Thyroid gland (tissue), 4 donors: ENCODE measurements at regions not wholly inside any gene's neighbourhood (a gene's known extent, or its start where the extent isn't known, plus 50 kb on each side); places are given as distances from the start of the nearest gene placed in this dataset.

ENCODE experiments used
- DNase-seq, 2 donors: peaks; one replicate each; pipeline ENCODE4 v3.0.0-alpha.2; 2019
- H3K27ac ChIP-seq, 3 donors: fragments of 200-600 bp; sonication (generic); 1 replicate in 2 of 3; 2 replicates in 1 of 3; pipeline ENCODE4 v1.5.1; 2016 to 2019; ENCODE audit warnings: mild to moderate bottlenecking in 1 of 3, moderate library complexity in 1 of 3
- H3K27me3 ChIP-seq: fragments of 200-600 bp; sonication (generic); one replicate; pipeline ENCODE4 v1.5.1; 2019
- H3K36me3 ChIP-seq, 2 donors: fragments of 200-600 bp; sonication (generic); one replicate each; pipeline ENCODE4 v1.5.1; 2016 to 2019
- H3K4me1 ChIP-seq, 2 donors: fragments of 200-600 bp; sonication (generic); one replicate each; pipeline ENCODE4 v1.5.1; 2017 to 2019
- H3K4me3 ChIP-seq, 3 donors: fragments of 200-600 bp; sonication (generic); replicated peaks in 1 of 3; 1 replicate in 2 of 3; 2 replicates in 1 of 3; pipeline ENCODE4 v1.5.1; 2016; ENCODE audit warnings: mild to moderate bottlenecking in 1 of 3
- H3K9me3 ChIP-seq: fragments of 200-600 bp; sonication (generic); one replicate; pipeline ENCODE4 v1.5.1; 2017
- POLR2A ChIP-seq, 2 donors: fragments of 450-650 bp; IDR thresholded peaks; one replicate each; pipeline ENCODE4 v1.6.1; 2017; ENCODE audit warnings: antibody characterized with exemption in 2 of 2, mild to moderate bottlenecking in 2 of 2, moderate library complexity in 1 of 2
- WGBS, 2 donors: methylation state at CpG; one replicate each; pipeline ENCODE4 v1.1.5; 2017; 5-methylcytosine and 5-hydroxymethylcytosine counted together
- intact Hi-C: fragments of 100-400 bp; cut with DNase I; formaldehyde crosslinking; loops from one replicate; pipeline ENCODE4 v1.15.1; 2023
- TF ChIP-seq, protein P1 (sequence below), 6 experiments: fragments of 200-600 bp in 3 of 6; fragments of 450-650 bp in 3 of 6; sonication (generic) in 3 of 6; IDR thresholded peaks; one replicate each; pipeline ENCODE4 v1.5.1; 2016 to 2019; ENCODE audit warnings: antibody characterized with exemption in 6 of 6, mild to moderate bottlenecking in 2 of 6, inconsistent platforms in 1 of 6, moderate library complexity in 1 of 6

DNA sequence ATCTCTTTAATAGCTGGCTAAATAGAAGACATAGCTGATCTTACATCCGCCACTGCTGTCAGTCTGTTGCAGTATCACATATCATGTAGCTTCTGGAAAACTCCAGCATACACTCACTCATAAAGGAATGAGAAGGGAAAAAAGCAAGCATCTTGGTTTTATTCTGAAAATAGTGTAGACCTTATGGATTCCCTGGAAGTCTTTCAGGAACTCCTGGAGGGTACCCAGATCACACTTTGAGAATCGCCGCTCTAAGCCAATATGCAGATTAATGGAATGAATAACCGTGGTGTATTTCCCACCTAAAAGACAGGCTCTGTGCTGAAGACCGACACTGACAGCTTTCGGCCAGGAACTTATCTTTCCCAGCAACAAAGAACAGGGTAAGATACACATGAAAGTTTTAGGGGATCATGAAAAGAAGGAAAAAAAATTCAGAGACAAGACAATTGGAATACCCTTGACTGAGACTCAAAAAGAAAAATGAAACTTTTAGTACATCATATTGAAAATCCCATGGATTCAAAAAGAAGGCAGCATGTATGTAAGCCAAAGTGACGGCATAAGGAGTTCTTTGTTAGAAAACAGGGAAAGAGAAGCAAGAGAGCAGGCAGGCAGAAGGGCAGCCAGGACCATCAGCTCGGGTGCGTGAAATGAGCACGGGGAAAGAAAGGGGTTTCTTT is 56.4 kb upstream of the SEC11C start:
- H3K4me1 ChIP-seq, result peaks cover 0 to 5% of the 10 kb centered on the region in 2 donors
- DNase-seq, result no peak
- no peak overlapping the region for H3K4me3 ChIP-seq
- no peak overlapping the region for H3K27ac ChIP-seq
- H3K9me3 ChIP-seq, result no peaks in the 10 kb centered on the region
- TF ChIP-seq, protein P1, sequence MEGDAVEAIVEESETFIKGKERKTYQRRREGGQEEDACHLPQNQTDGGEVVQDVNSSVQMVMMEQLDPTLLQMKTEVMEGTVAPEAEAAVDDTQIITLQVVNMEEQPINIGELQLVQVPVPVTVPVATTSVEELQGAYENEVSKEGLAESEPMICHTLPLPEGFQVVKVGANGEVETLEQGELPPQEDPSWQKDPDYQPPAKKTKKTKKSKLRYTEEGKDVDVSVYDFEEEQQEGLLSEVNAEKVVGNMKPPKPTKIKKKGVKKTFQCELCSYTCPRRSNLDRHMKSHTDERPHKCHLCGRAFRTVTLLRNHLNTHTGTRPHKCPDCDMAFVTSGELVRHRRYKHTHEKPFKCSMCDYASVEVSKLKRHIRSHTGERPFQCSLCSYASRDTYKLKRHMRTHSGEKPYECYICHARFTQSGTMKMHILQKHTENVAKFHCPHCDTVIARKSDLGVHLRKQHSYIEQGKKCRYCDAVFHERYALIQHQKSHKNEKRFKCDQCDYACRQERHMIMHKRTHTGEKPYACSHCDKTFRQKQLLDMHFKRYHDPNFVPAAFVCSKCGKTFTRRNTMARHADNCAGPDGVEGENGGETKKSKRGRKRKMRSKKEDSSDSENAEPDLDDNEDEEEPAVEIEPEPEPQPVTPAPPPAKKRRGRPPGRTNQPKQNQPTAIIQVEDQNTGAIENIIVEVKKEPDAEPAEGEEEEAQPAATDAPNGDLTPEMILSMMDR (IDR thresholded peaks at IDR 0.05), result no peak
- TF ChIP-seq POLR2A (IDR thresholded peaks at IDR 0.05), result no peak
- no peaks in the 10 kb centered on the region for H3K27me3 ChIP-seq
- H3K36me3 ChIP-seq, result no peaks in the 10 kb centered on the region
- intact Hi-C loops, result no loop called here
- 74 to 75% methylated on average over 10 of the region's 10 CpGs for WGBS, 2 donors

DNA sequence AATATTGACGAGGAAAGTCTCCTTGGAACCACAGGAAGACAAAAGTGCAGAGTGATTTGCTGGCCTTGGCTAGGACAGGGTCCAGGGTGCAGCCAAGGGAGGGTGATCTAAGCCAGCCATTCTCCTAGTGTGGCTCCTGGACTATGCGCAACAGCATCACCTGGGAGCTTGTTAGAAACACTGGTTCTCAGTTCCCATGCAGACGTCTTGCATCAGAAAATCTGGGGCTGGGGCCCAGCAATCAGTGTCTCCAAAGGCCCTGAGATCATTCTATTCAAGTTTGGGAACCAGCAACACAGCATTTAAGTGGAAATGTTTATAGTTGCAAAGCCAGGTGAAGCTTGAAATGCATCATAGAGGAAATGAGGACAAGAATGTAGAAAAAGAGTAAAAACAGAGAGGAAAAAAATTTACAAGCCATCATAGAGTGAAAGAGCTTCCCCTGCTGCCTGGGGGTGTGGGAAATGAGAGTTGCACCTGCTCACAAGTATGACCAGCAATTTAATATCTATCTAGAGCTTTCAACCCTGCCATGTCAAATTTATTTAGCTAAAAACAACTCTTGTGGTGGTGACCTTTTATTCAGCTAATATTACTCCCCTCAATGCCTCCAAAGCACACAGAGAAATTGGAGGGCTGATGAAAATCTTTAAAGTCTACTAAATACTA is 54.4 kb upstream of the SEC11C start:
- 95 to 97% methylated on average over 3 of the region's 3 CpGs for WGBS, 2 donors
- no peaks in the 10 kb centered on the region for H3K36me3 ChIP-seq
- H3K4me3 ChIP-seq, result no peak overlapping the region
- intact Hi-C loops, result no loop called here
- H3K27ac ChIP-seq, result no peak overlapping the region
- H3K9me3 ChIP-seq, result no peaks in the 10 kb centered on the region
- DNase-seq, result no peak
- no peaks in the 10 kb centered on the region for H3K27me3 ChIP-seq
- peaks cover 0 to 5% of the 10 kb centered on the region in 2 donors for H3K4me1 ChIP-seq
- no peak for TF ChIP-seq POLR2A (IDR thresholded peaks at IDR 0.05)
- TF ChIP-seq, protein P1 (IDR thresholded peaks at IDR 0.05), result no peak

DNA sequence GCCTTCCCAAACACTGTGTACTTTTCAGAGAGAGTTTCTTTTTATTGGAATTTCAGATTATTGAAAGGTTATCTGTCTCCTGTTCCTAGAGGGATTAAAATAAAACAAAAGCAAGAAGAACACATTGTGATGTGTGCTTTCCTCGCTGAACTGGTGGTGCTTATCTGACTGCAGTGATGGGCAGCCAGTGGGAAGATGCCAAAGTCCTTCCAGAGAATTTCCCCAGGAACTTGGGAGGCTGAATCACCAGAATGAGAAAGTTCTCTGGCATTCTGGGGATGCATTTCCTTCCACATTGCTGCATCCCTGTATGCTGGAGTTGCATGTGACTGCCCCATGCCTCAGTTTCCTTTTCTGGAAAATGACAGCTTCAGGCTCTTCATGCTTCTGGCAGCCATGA is 53.9 kb upstream of the SEC11C start:
- no peaks in the 10 kb centered on the region for H3K36me3 ChIP-seq
- no peak for TF ChIP-seq POLR2A (IDR thresholded peaks at IDR 0.05)
- H3K4me3 ChIP-seq, result no peak overlapping the region
- H3K27ac ChIP-seq, result no peak overlapping the region
- intact Hi-C loops, result no loop called here
- H3K27me3 ChIP-seq, result no peaks in the 10 kb centered on the region
- peaks cover 0 to 5% of the 10 kb centered on the region in 2 donors for H3K4me1 ChIP-seq
- DNase-seq, result no peak
- 72 to 79% methylated on average over 1 of the region's 1 CpG for WGBS, 2 donors
- no peaks in the 10 kb centered on the region for H3K9me3 ChIP-seq

DNA sequence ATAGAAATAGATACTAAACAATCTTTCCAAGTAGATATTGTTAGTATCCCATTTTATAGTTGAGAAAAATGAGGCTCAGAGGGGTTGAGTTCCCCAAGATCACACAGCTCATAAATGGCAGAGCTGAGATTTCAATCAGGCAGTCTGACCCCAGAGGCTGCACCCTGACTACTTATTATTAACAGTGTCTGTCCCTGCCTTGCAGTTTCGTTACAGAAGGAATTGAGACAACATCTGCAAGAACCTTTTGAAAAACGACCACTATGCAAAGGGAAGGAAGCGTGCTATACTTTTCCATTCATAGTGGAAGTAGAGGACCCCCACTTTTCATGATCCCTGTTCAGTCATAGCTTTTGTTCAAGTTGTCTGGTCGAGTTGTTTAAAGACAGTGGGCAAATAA is 53.2 kb upstream of the SEC11C start:
- 59 to 68% methylated on average over 4 of the region's 4 CpGs for WGBS, 2 donors
- H3K27me3 ChIP-seq, result no peaks in the 10 kb centered on the region
- H3K4me1 ChIP-seq, result peaks cover 0 to 5% of the 10 kb centered on the region in 2 donors
- DNase-seq, result no peak
- TF ChIP-seq POLR2A (IDR thresholded peaks at IDR 0.05), result no peak
- TF ChIP-seq, protein P1 (IDR thresholded peaks at IDR 0.05), result no peak
- no peak overlapping the region for H3K4me3 ChIP-seq
- H3K9me3 ChIP-seq, result no peaks in the 10 kb centered on the region
- intact Hi-C loops, result no loop called here
- no peaks in the 10 kb centered on the region for H3K36me3 ChIP-seq
- no peak overlapping the region for H3K27ac ChIP-seq

DNA sequence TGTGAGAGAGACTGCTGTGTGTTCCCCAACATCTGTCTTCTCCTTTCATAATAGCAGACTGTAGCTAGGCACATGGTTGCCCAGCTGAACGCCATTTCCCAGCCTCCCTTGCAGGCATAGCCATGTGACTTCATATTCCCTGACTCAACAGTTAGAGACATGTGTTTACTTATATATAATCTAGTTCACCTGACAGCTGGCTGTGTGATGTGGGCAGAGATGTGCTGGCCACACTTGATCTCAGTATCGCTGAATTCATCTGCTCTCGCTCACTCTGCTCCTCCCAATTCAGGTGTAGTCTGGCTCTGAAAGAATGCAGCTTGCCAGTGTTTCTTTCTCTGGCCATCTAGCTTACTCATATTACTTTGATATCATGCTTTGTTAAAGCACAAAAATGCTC is 52.3 kb upstream of the SEC11C start:
- H3K27ac ChIP-seq, result no peak overlapping the region
- H3K9me3 ChIP-seq, result no peaks in the 10 kb centered on the region
- TF ChIP-seq POLR2A (IDR thresholded peaks at IDR 0.05), result no peak
- TF ChIP-seq, protein P1 (IDR thresholded peaks at IDR 0.05), result no peak
- no peaks in the 10 kb centered on the region for H3K27me3 ChIP-seq
- no peak for DNase-seq
- intact Hi-C loops, result no loop called here
- 87 to 94% methylated on average over 3 of the region's 3 CpGs for WGBS, 2 donors
- H3K4me1 ChIP-seq, result peaks cover 0 to 5% of the 10 kb centered on the region in 2 donors
- H3K36me3 ChIP-seq, result no peaks in the 10 kb centered on the region
- no peak overlapping the region for H3K4me3 ChIP-seq
